Neural cell (in vitro differentiated cells): ENCODE measurements at regions not wholly inside any gene's neighbourhood (a gene's known extent, or its start where the extent isn't known, plus 50 kb on each side); places are given as distances from the start of the nearest gene placed in this dataset.

Experiments used
- H2AFZ ChIP-seq: fragments of 200-600, 300-800 bp; sonication (generic), shearing (Covaris generic); 2 replicates; pipeline ENCODE4 v1.6.0; 2014; ENCODE audit warnings: low read depth, mild to moderate bottlenecking, antibody characterized with exemption, low read length, moderate library complexity
- H3F3A ChIP-seq: fragments of 200-600 bp; shearing (Covaris generic); 2 replicates; pipeline ENCODE4 v1.6.1; 2016; ENCODE audit warnings: mild to moderate bottlenecking, moderate library complexity, mixed read lengths, antibody characterized with exemption, low read length; ENCODE audit not compliant: insufficient read depth, poor library complexity, severe bottlenecking
- H3K27ac ChIP-seq: fragments of 200-600, 300-800 bp; sonication (generic), shearing (Covaris generic); 2 replicates; pipeline ENCODE4 v1.5.1; 2014; ENCODE audit warnings: mild to moderate bottlenecking, low read length, moderate library complexity
- H3K27me3 ChIP-seq: fragments of 300-800, 200-600 bp; sonication (generic), shearing (Covaris generic); 2 replicates; pipeline ENCODE4 v1.6.0; 2014; ENCODE audit warnings: mild to moderate bottlenecking, low read depth, low read length, moderate library complexity; ENCODE audit not compliant: insufficient read depth
- H3K36me3 ChIP-seq: fragments of 300-800, 200-600 bp; sonication (generic), shearing (Covaris generic); 2 replicates; pipeline ENCODE4 v1.5.1; 2014; ENCODE audit warnings: mild to moderate bottlenecking, antibody characterized with exemption, low read length, moderate library complexity; ENCODE audit not compliant: insufficient read depth
- H3K4me2 ChIP-seq: fragments of 300-800, 200-600 bp; sonication (generic), shearing (Covaris generic); 2 replicates; pipeline ENCODE4 v1.6.0; 2014; ENCODE audit warnings: mild to moderate bottlenecking, low read length
- H3K4me3 ChIP-seq: fragments of 300-800, 200-600 bp; sonication (generic), shearing (Covaris generic); 2 replicates; pipeline ENCODE4 v1.5.1; 2014; ENCODE audit warnings: mild to moderate bottlenecking, low read length, moderate library complexity
- H3K79me2 ChIP-seq: fragments of 200-600 bp; shearing (Covaris generic); replicated peaks from 2 replicates; pipeline ENCODE4 v1.6.0; 2014; ENCODE audit warnings: mild to moderate bottlenecking, low read length, moderate library complexity; ENCODE audit not compliant: insufficient read depth
- H3K9ac ChIP-seq: fragments of 300-800, 200-600 bp; sonication (generic), shearing (Covaris generic); 2 replicates; pipeline ENCODE4 v1.6.1; 2016; ENCODE audit warnings: mild to moderate bottlenecking, low read length, mixed read lengths
- H3K9me2 ChIP-seq: fragments of 200-600 bp; shearing (Covaris generic); 2 replicates; pipeline ENCODE4 v1.6.1; 2016; ENCODE audit warnings: mild to moderate bottlenecking, low read length, mixed read lengths; ENCODE audit not compliant: insufficient read depth
- H3K9me3 ChIP-seq: fragments of 200-600, 300-800 bp; sonication (generic), shearing (Covaris generic); 2 replicates; pipeline ENCODE4 v1.6.1; 2016; ENCODE audit warnings: mild to moderate bottlenecking, mixed run types, low read length, moderate library complexity, mixed read lengths
- H4K20me1 ChIP-seq: fragments of 200-600 bp; shearing (Covaris generic); 2 replicates; pipeline ENCODE4 v1.6.1; 2016; ENCODE audit warnings: mild to moderate bottlenecking, mixed run types; ENCODE audit not compliant: insufficient read depth
- CTCF ChIP-seq: fragments of 450-650 bp; IDR thresholded peaks from 2 replicates; pipeline ENCODE4 v1.5.1; 2014; ENCODE audit warnings: antibody characterized with exemption, mild to moderate bottlenecking, moderate library complexity; ENCODE audit not compliant: poor library complexity, severe bottlenecking
- EP300 ChIP-seq: fragments of 450-650 bp; conservative IDR thresholded peaks from 2 replicates; pipeline ENCODE4 v1.6.1; 2014; ENCODE audit warnings: antibody characterized with exemption, mild to moderate bottlenecking, moderate library complexity; ENCODE audit not compliant: poor library complexity, severe bottlenecking
- EZH2 ChIP-seq: fragments of 200-600, 300-800 bp; shearing (Covaris generic), sonication (generic); IDR thresholded peaks from 2 replicates; pipeline ENCODE4 v1.6.1; 2014; ENCODE audit warnings: antibody characterized with exemption, low read length, borderline replicate concordance, mild to moderate bottlenecking; ENCODE audit not compliant: insufficient read depth, poor library complexity, severe bottlenecking
- MXI1 ChIP-seq: fragments of 450-650 bp; conservative IDR thresholded peaks from 2 replicates; pipeline ENCODE4 v1.6.1; 2014; ENCODE audit warnings: antibody characterized with exemption, mild to moderate bottlenecking; ENCODE audit not compliant: poor library complexity, severe bottlenecking
- POLR2AphosphoS5 ChIP-seq: IDR thresholded peaks from 2 replicates; pipeline ENCODE4 v1.6.1; 2012
- RAD21 ChIP-seq: fragments of 450-650 bp; conservative IDR thresholded peaks from 2 replicates; pipeline ENCODE4 v1.6.1; 2014; ENCODE audit warnings: antibody characterized with exemption, mild to moderate bottlenecking, moderate library complexity
- REST ChIP-seq: IDR thresholded peaks from 2 replicates; pipeline ENCODE4 v1.6.1; 2012; ENCODE audit warnings: borderline replicate concordance
- SMC3 ChIP-seq: fragments of 450-650 bp; conservative IDR thresholded peaks from 2 replicates; pipeline ENCODE4 v1.6.1; 2014; ENCODE audit warnings: antibody characterized with exemption, mild to moderate bottlenecking, moderate library complexity; ENCODE audit not compliant: poor library complexity
- TAF1 ChIP-seq: IDR thresholded peaks from 2 replicates; pipeline ENCODE4 v1.6.1; 2012; ENCODE audit warnings: low read depth

GRCh38 chr5:58069846-58070245 is 390.0 kb downstream of the PLK2 start:
- Histone ChIP-seq H3K4me2 (no peak overlapping the region), H3K9me3 (no peaks in the 10 kb centered on the region), H3F3A (peaks cover 17% of the 10 kb centered on the region), H3K9ac (no peak overlapping the region), H3K36me3 (no peaks in the 10 kb centered on the region), H3K79me2 (no peaks in the 10 kb centered on the region), H2AFZ (no peak overlapping the region), H3K9me2 (no peaks in the 10 kb centered on the region), H4K20me1 (no peaks in the 10 kb centered on the region), H3K4me3 (no peak overlapping the region), H3K27ac (no peak overlapping the region), H3K27me3 (no peaks in the 10 kb centered on the region)
- no peak for TF ChIP-seq POLR2AphosphoS5
- TF ChIP-seq SMC3, result no peak
- no peak for TF ChIP-seq RAD21
- no peak for TF ChIP-seq EZH2
- no peak for TF ChIP-seq REST
- no peak for TF ChIP-seq MXI1
- TF ChIP-seq EP300, result no peak
- no peak for TF ChIP-seq TAF1
- TF ChIP-seq CTCF, result no peak

- H3K36me3 ChIP-seq, result no peaks in the 10 kb centered on the region
- peaks cover 17% of the 10 kb centered on the region for H3F3A ChIP-seq
- H3K9ac ChIP-seq, result no peak overlapping the region
- H3K79me2 ChIP-seq, result no peaks in the 10 kb centered on the region
- H3K9me3 ChIP-seq, result no peaks in the 10 kb centered on the region
- TF ChIP-seq SMC3, result no peak
- no peak for TF ChIP-seq RAD21
- no peak for TF ChIP-seq REST
- TF ChIP-seq TAF1, result no peak
- TF ChIP-seq POLR2AphosphoS5, result no peak
- TF ChIP-seq CTCF, result no peak
- no peak for TF ChIP-seq MXI1
- no peak for TF ChIP-seq EP300
- no peak overlapping the region for H2AFZ ChIP-seq
- H3K27me3 ChIP-seq, result no peaks in the 10 kb centered on the region
- no peak overlapping the region for H3K4me2 ChIP-seq
- no peaks in the 10 kb centered on the region for H4K20me1 ChIP-seq
- H3K4me3 ChIP-seq, result no peak overlapping the region
- no peaks in the 10 kb centered on the region for H3K9me2 ChIP-seq
- H3K27ac ChIP-seq, result no peak overlapping the region
Observed at GRCh38 chr5:58069016-58069705, 390.7 kb downstream of the PLK2 start.
